Central memory CD8-positive, alpha-beta T cell (primary cell): ENCODE measurements at regions not wholly inside any gene's neighbourhood (a gene's known extent, or its start where the extent isn't known, plus 50 kb on each side); places are given as distances from the start of the nearest gene placed in this dataset.

ENCODE experiments used
- ATAC-seq: fragments of 150-1000 bp; cut with Tn5 transposase; replicated peaks from 2 replicates; pipeline ENCODE4 v1.10.0; 2022; ENCODE audit warnings: mild to moderate bottlenecking, moderate FRiP score, moderate number of reproducible peaks; ENCODE audit not compliant: poor library complexity, severe bottlenecking; ENCODE audit errors: extremely low read depth
- DNase-seq, 2 donors: peaks; one replicate each; pipeline ENCODE4 v3.0.0; 2021; ENCODE audit warnings: low spot score in 2 of 2
- H3K27ac Mint-ChIP-seq: one replicate; pipeline ENCODE4 v1.8.0; 2022; ENCODE audit warnings: low read depth, mild to moderate bottlenecking, moderate library complexity, mixed read lengths
- H3K27me3 Mint-ChIP-seq: one replicate; pipeline ENCODE4 v1.8.0; 2022; ENCODE audit warnings: mixed read lengths
- H3K36me3 Mint-ChIP-seq: one replicate; pipeline ENCODE4 v1.8.0; 2022; ENCODE audit warnings: mild to moderate bottlenecking, moderate library complexity, mixed read lengths; ENCODE audit not compliant: insufficient read depth
- H3K4me1 Mint-ChIP-seq: one replicate; pipeline ENCODE4 v1.8.0; 2022; ENCODE audit warnings: mixed read lengths
- H3K4me3 Mint-ChIP-seq: one replicate; pipeline ENCODE4 v1.8.0; 2022; ENCODE audit warnings: mild to moderate bottlenecking, moderate library complexity, mixed read lengths
- H3K9me3 Mint-ChIP-seq: one replicate; pipeline ENCODE4 v1.8.0; 2022; ENCODE audit warnings: mixed read lengths

DNA sequence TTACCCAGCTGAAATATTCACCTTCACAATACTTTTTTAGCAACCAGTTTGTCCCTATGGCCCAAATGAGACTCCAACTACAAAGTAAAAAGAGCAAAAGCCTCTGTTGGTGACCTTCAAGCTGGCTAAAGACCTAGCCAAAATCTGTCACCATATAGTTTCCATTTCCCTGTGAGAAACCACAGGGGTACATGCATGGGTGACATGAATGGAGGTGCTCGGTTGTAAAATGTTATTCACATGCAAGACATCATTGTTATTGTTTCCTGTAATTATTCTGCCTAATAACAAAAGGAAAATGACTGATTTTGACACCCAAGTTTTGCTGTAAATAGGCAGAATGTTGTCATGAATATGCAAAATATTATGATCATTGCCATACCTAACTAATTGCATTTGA lies 285.3 kb downstream of the ZNF608 start:
- peaks cover 12% of the 10 kb centered on the region for H3K9me3 Mint-ChIP-seq
- ATAC-seq (no peak), DNase-seq (no peak)
- H3K27me3 Mint-ChIP-seq, result no peaks in the 10 kb centered on the region
- H3K4me3 Mint-ChIP-seq, result no peak overlapping the region
- no peak overlapping the region for H3K27ac Mint-ChIP-seq
- H3K36me3 Mint-ChIP-seq, result no peaks in the 10 kb centered on the region
- no peaks in the 10 kb centered on the region for H3K4me1 Mint-ChIP-seq

DNA sequence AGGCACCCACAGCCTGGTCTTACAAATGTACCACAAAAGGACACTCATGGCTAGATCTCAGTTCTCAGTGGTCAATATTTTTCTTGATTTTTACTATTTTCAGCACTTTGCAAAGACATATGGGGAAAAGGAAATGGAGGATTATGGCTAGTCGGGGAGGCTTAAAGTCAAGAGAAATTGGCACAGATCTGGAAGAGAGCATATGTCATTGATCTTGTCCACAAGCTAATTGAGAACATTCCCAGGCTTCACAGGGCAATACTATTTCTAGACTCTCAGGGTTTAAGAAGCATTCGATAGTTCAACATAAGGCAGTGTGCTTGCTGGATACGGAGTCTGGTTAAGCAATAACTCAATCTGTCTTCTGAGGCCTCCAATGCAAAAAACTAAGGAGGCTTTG lies 285.8 kb downstream of the ZNF608 start:
- H3K4me3 Mint-ChIP-seq, result no peak overlapping the region
- DNase-seq, result no peak
- H3K27me3 Mint-ChIP-seq, result no peaks in the 10 kb centered on the region
- H3K36me3 Mint-ChIP-seq, result no peaks in the 10 kb centered on the region
- H3K9me3 Mint-ChIP-seq, result peaks cover 12% of the 10 kb centered on the region
- H3K27ac Mint-ChIP-seq, result no peak overlapping the region
- H3K4me1 Mint-ChIP-seq, result no peaks in the 10 kb centered on the region
- no peak for ATAC-seq

DNA sequence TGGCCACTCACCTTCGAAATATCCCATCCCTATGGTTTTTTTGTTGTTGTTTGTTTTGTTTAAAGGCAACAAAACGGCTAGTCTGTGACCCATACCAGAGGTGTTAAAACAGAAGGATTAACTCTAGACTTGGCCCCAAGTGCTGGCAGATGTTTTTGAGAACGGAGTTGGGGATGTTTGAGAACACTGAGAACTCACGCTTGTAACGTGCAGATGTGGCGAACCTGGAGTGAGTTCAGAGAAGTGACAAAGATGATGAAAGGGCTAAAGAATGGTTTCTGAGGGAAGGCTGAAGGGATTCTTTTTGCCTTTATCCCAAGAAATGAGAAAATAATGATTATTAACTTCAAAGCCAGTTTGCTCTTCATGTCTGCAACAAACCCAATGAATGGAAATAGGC lies 286.5 kb downstream of the ZNF608 start:
- Mint-ChIP-seq H3K27me3 (no peaks in the 10 kb centered on the region), H3K27ac (no peak overlapping the region), H3K4me3 (no peak overlapping the region), H3K9me3 (peaks cover 12% of the 10 kb centered on the region), H3K4me1 (no peaks in the 10 kb centered on the region), H3K36me3 (no peaks in the 10 kb centered on the region)
- no peak for DNase-seq
- no peak for ATAC-seq

DNA sequence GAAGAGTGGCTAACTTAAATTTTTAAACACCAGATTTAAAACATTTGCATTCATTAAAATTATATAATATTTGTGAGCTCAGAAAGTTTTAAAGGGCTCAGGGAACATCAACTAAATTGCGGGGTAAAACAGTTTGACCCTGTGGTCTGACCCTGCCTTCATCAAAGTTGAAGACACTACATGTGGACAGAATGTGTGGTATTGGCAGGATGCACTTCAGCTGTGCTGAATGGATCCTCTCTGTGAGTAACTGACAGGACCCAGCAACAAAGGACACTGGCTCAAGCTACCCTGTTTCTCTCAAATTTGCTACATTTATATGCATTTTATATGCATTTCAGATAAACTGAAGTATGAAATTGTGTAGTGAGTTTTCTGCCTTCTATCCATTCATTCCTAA lies 288.5 kb downstream of the ZNF608 start:
- no peak for ATAC-seq
- Mint-ChIP-seq H3K4me1 (no peaks in the 10 kb centered on the region), H3K27ac (no peak overlapping the region)

DNA sequence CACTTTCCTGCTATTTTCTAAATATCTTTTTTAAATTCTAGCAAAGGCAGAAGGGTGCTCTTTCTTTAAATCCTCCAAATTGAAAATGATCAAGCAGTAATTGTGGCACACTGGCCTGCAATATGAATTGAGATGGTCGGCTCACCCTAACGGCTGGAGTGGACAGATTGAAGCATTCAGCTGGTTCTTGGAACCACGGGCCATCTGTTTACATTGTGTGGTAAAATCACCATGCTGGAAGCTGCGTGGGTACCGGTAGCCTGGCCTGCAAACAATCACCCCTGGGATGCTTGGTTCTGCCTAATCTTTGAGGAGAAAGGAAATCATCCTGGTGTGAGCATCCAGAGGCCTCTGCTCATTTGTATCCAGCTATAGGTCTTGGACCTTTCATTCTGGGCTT lies 289.3 kb downstream of the ZNF608 start:
- no peak for ATAC-seq
- H3K27ac Mint-ChIP-seq, result no peak overlapping the region

More for the DNA sequence above, 288.5 kb downstream of the ZNF608 start:
- Mint-ChIP-seq H3K27me3 (no peaks in the 10 kb centered on the region), H3K9me3 (peaks cover 12% of the 10 kb centered on the region), H3K4me3 (no peak overlapping the region), H3K36me3 (no peaks in the 10 kb centered on the region)
- no peak for DNase-seq

DNA sequence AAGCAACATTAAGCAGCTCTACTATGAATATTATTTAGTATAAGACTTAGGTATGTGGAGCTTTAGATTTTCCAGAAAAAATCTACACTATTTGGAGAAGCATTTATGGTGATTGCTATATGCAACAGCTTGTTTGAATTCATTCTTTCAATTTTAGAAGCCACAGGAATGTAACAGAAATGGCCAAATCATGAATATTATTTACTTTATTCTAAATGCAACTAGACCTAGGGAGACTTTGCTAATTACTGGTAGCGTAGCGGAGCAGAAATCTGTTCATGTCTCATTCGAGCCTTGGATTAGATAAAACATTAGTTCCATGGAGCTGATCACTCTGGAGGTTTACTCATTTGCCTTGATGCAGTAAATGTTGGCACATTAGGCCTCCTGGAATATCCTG lies 290.2 kb downstream of the ZNF608 start:
- no peak for ATAC-seq
- H3K36me3 Mint-ChIP-seq, result no peaks in the 10 kb centered on the region
- H3K9me3 Mint-ChIP-seq, result peaks cover 19% of the 10 kb centered on the region
- H3K27me3 Mint-ChIP-seq, result no peaks in the 10 kb centered on the region
- no peak overlapping the region for H3K4me3 Mint-ChIP-seq
- DNase-seq, result no peak
- no peak overlapping the region for H3K27ac Mint-ChIP-seq
- H3K4me1 Mint-ChIP-seq, result no peaks in the 10 kb centered on the region

More for the DNA sequence above, 289.3 kb downstream of the ZNF608 start:
- Mint-ChIP-seq H3K4me1 (no peaks in the 10 kb centered on the region), H3K4me3 (no peak overlapping the region), H3K9me3 (peaks cover 15% of the 10 kb centered on the region), H3K36me3 (no peaks in the 10 kb centered on the region), H3K27me3 (no peaks in the 10 kb centered on the region)
- no peak for DNase-seq

DNA sequence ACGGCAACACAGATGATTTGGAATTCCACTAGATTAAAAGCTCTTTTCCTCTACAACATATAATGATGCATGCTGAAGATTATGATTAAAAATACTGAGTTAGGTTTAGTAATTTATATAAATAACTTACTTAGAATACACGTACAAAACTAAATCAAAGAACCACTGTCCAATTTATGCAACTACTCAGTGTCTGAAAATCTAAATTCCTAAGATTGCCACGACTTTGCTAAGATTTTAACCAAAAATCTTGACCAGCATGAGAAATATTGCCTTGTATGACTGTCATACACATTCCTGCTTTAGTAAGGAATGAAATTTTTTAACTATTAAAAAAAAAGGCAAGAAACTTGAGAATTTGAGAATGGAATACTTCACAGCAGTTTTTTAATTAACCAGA lies 292.4 kb downstream of the ZNF608 start:
- Mint-ChIP-seq H3K4me3 (no peak overlapping the region), H3K27ac (no peak overlapping the region), H3K36me3 (no peaks in the 10 kb centered on the region), H3K4me1 (no peaks in the 10 kb centered on the region), H3K9me3 (peaks cover 18% of the 10 kb centered on the region), H3K27me3 (no peaks in the 10 kb centered on the region)
- DNase-seq (no peak), ATAC-seq (no peak)

DNA sequence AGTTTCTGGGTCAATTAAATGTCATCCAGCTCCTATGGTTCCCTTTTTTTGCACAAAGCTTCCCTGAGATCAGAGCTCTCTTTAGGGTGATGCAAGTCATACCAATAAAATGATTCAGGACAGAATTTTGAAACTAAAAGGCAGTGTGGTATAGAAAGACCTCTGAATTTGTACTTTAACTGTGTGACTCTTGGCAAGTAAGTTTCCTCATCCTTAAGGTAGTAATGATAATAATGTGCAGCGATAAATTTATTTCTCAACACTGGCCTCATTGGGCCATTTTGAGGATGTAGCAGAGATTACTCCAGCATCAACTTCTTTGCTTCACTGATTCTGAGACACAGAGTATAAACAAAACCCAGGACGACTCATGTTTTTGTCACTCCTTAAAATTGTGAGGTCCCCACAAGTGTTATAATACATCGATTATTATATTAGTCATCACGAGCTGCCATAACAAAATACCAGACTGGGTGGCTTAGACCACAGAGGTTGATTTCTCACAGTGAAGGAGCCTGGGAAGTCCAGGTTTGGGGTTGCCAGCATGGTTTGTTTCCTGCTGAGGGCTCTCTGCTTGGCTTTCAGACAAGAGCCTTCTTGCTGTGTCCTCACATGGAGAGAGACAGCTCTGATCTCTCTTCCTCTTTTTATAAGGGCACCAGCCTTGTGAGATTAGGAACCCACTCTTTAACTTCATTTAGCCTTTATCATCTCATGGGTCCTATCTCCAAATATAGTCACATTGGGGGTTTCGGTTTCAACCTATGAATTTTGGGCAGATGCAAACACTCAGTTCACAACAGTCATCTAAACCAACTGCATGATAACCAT lies 293.0 kb downstream of the ZNF608 start:
- H3K27ac Mint-ChIP-seq, result no peak overlapping the region
- H3K4me1 Mint-ChIP-seq, result no peaks in the 10 kb centered on the region

DNA sequence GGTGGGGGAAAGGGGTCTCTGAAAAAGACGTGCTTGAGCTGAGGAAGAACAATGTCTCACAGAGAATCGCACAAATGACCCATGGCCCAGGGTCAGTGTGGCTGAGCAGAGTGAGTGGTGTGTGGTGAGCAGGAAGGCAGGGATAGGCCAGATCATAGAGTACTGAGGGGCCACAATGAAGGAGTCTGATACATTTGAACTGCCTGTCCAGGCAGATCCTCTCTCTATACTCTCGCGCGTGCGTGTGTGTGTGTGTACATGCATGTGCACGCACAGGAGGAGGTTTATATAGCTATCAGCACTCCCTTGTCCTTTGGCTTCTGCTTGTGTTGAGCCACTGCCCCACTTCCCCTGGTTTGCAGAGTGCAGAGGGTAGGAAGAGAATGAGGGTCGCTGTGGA lies 294.0 kb downstream of the ZNF608 start:
- Mint-ChIP-seq H3K4me1 (no peaks in the 10 kb centered on the region), H3K27ac (no peak overlapping the region), H3K36me3 (no peaks in the 10 kb centered on the region), H3K9me3 (peaks cover 24% of the 10 kb centered on the region), H3K27me3 (no peaks in the 10 kb centered on the region), H3K4me3 (no peak overlapping the region)
- no peak for DNase-seq
- no peak for ATAC-seq

More for the DNA sequence above, 293.0 kb downstream of the ZNF608 start:
- Mint-ChIP-seq H3K27me3 (no peaks in the 10 kb centered on the region), H3K4me3 (no peak overlapping the region), H3K9me3 (peaks cover 20% of the 10 kb centered on the region), H3K36me3 (no peaks in the 10 kb centered on the region)
- ATAC-seq (peak; percentile 19), DNase-seq (no peak)

DNA sequence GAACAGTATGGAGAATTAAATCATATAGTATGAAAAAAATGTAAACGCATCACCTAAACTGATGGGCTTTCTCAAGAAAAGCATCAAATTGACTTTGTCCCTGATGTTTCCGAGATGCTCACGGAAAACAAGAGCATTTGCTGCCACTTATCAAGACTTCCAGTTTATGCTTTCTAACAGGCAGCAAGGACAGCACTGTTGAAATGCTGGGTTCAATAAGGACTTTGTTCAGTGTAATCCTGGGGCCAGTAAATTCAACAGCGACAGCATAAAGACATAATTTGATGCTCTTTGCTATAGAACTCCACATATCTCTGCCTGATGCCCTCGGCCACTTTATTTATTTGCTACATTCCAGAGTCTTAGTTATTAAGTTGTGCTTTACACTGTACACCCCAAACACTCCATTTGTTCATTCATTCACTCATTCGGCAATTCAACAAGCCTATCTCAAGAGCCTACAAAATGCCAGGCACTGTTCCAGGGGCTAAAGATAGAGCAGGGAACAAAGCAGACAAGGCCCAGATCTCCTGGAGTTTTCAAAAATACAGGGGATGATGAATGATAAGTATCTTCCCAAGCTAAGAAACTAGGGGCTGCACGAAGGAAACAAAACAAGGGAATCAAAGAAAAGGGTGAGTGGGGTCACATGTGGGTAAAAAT lies 294.6 kb downstream of the ZNF608 start:
- ATAC-seq (no peak), DNase-seq (no peak)
- H3K4me1 Mint-ChIP-seq, result no peaks in the 10 kb centered on the region

DNA sequence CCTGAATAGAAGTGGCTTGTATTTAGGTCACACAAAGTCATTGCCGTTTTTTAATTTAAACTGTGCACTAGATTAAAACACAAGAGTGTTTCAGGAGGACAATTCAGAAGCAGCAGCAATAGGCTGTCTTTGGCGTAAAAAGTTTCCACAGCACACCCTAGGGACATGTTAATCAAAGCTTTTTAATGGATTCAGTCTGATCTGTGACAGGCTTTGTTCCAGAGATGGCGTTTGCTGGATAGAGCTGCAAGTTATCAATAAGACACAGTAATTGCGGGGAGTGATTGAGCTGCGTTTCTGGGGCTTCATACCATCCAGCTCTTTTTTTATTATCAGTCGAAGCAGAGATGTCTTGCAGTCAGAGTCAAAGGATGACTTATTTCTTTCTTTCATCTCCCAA lies 300.3 kb downstream of the ZNF608 start:
- no peaks in the 10 kb centered on the region for H3K4me1 Mint-ChIP-seq
- no peaks in the 10 kb centered on the region for H3K27me3 Mint-ChIP-seq
- H3K27ac Mint-ChIP-seq, result no peak overlapping the region
- DNase-seq (no peak), ATAC-seq (no peak)
- no peaks in the 10 kb centered on the region for H3K36me3 Mint-ChIP-seq
- no peak overlapping the region for H3K4me3 Mint-ChIP-seq
- H3K9me3 Mint-ChIP-seq, result peaks cover 16% of the 10 kb centered on the region

More for the DNA sequence above, 294.6 kb downstream of the ZNF608 start:
- peaks cover 24% of the 10 kb centered on the region for H3K9me3 Mint-ChIP-seq
- no peak overlapping the region for H3K4me3 Mint-ChIP-seq
- H3K27ac Mint-ChIP-seq, result no peak overlapping the region
- H3K27me3 Mint-ChIP-seq, result no peaks in the 10 kb centered on the region
- no peaks in the 10 kb centered on the region for H3K36me3 Mint-ChIP-seq

DNA sequence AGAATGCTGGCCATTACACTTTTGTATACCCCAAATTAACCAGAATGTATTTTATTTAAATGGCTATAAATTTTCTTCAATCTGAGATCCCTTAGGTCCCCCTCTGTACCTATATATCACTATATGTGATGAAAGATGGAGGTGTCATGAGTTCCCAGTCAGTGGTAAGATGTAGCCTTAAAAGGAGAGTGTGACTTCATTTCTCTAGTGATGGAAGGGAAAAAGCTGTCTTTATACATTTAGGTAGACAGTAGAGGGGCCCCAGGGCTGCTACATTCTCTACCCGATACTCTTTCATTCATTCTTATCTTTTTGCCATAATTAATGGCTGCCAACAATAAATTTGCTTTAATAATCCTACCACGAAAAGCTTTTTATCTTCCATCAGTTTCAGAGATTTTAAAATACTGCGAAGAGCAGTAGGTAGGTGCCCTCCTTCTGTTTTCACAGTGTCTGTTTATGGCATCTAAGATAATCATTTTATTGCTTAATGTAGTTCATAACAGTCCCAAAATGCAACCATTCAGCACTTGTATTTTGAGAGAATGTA lies 301.3 kb downstream of the ZNF608 start:
- peaks cover 7% of the 10 kb centered on the region for H3K9me3 Mint-ChIP-seq
- no peaks in the 10 kb centered on the region for H3K36me3 Mint-ChIP-seq
- H3K27me3 Mint-ChIP-seq, result no peaks in the 10 kb centered on the region
- H3K4me1 Mint-ChIP-seq, result no peaks in the 10 kb centered on the region
- H3K4me3 Mint-ChIP-seq, result no peak overlapping the region
- ATAC-seq (no peak), DNase-seq (no peak)
- no peak overlapping the region for H3K27ac Mint-ChIP-seq
